HUES48 (cell line): ENCODE measurements at regions not wholly inside any gene's neighbourhood (a gene's known extent, or its start where the extent isn't known, plus 50 kb on each side); places are given as distances from the start of the nearest gene placed in this dataset.

Source experiments
- H3K27ac ChIP-seq: one replicate; pipeline ENCODE4 v1.7.0; 2013; ENCODE audit warnings: low read depth, low read length, inconsistent platforms
- H3K27me3 ChIP-seq: 2 replicates; pipeline ENCODE4 v1.6.1; 2013; ENCODE audit warnings: mild to moderate bottlenecking, low read length; ENCODE audit not compliant: control insufficient read depth, insufficient read depth
- H3K36me3 ChIP-seq: 2 replicates; pipeline ENCODE4 v1.6.1; 2013; ENCODE audit warnings: low read length; ENCODE audit not compliant: control insufficient read depth, insufficient read depth
- H3K4me1 ChIP-seq: 2 replicates; pipeline ENCODE4 v1.6.1; 2013; ENCODE audit warnings: mild to moderate bottlenecking, low read length; ENCODE audit not compliant: control insufficient read depth, insufficient read depth
- H3K4me3 ChIP-seq: 2 replicates; pipeline ENCODE4 v1.5.1; 2013; ENCODE audit warnings: mild to moderate bottlenecking, low read depth, low read length
- H3K9ac ChIP-seq: 2 replicates; pipeline ENCODE4 v1.6.1; 2013; ENCODE audit warnings: mild to moderate bottlenecking, low read depth, low read length, moderate library complexity
- H3K9me3 ChIP-seq: 2 replicates; pipeline ENCODE4 v1.6.1; 2013; ENCODE audit warnings: low read length; ENCODE audit not compliant: control insufficient read depth, insufficient read depth

DNA sequence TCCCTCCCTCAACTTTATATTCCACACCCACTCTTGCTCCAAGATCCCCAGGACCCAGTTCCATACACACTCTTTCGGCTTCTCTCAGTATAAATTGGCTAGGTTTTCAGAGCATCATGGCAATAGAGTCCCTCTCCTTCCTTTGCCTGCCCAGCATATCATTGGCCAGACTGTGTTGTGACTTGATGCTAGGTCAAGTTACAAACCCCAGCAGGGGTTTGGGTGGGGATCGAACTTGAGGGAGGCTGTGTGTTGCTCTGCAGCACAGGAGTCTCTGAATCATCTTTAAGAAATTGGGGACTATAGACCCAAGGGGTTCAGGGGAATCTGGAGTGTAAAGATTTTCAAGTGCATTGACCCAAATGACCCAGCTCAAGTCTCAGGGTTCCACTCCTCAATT is 477.5 kb upstream of the MEIS1 start:
- Histone ChIP-seq H3K4me3 (no peak overlapping the region), H3K27me3 (no peaks in the 10 kb centered on the region), H3K36me3 (no peaks in the 10 kb centered on the region), H3K4me1 (peaks cover 6% of the 10 kb centered on the region; the same call in 1 of the 2 replicates), H3K27ac (no peak overlapping the region), H3K9me3 (no peaks in the 10 kb centered on the region), H3K9ac (no peak overlapping the region)

GRCh38 chr2:65955259-65955658 is 479.7 kb upstream of the MEIS1 start:
- Histone ChIP-seq H3K27me3 (no peaks in the 10 kb centered on the region), H3K9ac (no peak overlapping the region), H3K4me1 (peaks cover 6% of the 10 kb centered on the region; the same call in 1 of the 2 replicates), H3K4me3 (no peak overlapping the region), H3K9me3 (no peaks in the 10 kb centered on the region), H3K27ac (no peak overlapping the region), H3K36me3 (no peaks in the 10 kb centered on the region)

DNA sequence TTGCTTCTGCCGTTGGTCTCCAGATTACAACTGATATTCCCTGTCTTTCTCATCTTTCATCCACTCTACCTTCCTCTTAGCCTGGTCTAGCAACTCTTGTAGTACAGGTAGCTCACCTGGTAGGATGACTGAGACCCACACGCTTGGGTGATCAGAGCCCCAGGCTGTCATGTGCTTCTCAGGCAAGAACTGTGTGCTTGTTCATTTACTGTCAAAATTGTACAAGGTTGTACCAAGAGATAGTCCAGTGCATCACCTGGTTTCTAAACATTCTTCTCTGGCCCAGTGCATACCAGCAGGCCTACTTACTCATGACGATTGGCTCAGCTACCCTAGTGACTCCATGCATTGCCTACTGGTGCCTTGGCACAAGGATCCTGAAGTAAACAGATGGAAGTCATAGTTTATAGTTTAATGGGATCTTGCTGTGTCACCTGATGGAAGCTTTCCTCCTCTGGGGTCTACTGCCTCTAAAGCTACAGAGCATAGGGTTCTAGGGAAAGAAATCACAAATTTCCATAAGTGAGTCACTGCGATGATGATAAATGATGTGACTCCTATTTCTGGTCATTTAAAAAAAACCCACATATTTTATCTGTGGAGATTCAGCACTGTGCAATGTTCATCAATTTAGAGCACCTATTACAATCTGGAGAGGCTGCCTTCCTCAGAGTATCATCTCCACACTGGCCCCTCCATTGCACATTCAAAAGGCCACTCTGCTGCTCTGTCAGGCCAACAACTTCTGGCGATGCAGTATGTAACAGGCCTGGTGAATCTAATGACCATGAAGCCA is 481.8 kb upstream of the MEIS1 start:
- H3K36me3 ChIP-seq = no peaks in the 10 kb centered on the region
- H3K27me3 ChIP-seq = no peaks in the 10 kb centered on the region
- peaks cover 2% of the 10 kb centered on the region; the same call in 1 of the 2 replicates for H3K4me1 ChIP-seq
- H3K27ac ChIP-seq = no peak overlapping the region
- H3K9ac ChIP-seq = no peak overlapping the region
- H3K9me3 ChIP-seq = no peaks in the 10 kb centered on the region
- H3K4me3 ChIP-seq = no peak overlapping the region

GRCh38 chr2:65944213-65944612 is 490.7 kb upstream of the MEIS1 start:
- Histone ChIP-seq H3K4me1 (no peaks in the 10 kb centered on the region), H3K9me3 (0 out of 2 replicates have a peak, but pooled peaks cover 3% of the 10 kb centered on the region), H3K4me3 (no peak overlapping the region), H3K9ac (no peak overlapping the region), H3K36me3 (no peaks in the 10 kb centered on the region), H3K27me3 (no peaks in the 10 kb centered on the region), H3K27ac (no peak overlapping the region)

DNA sequence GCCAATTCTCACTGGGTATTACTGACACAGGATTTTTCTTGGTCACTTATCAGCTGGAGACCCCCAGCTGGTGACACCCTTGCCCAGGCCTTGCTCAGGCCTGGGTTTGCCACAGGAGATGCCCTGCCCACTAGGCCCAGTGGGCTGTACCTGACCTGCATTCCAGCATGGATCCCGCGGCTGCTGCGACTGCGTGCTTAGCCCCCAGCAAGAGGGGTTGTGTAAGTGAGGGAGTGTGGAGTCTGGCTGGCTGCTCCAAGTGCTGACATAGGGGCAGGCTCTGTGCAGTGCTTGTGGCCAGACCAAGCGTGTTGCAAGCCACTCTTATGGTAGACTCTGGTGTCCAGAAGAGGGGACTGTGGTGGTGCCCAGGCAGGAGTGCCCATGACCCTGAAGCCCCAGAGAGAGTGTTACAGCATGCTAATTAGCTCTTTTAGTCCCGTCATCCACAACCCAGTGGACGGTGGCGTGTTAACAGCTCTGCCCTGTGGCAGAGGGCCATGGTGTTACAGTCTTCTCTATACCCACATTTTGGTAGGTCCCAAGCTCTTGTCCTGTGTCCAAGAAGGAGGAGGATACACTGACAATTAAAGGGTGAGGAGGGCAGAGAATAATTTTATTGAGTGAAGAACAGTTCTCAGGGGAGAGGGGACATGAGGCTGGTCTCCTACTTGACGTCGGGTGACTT is 491.7 kb upstream of the MEIS1 start:
- no peaks in the 10 kb centered on the region for H3K36me3 ChIP-seq
- no peaks in the 10 kb centered on the region for H3K4me1 ChIP-seq
- no peaks in the 10 kb centered on the region for H3K27me3 ChIP-seq
- no peak overlapping the region for H3K9ac ChIP-seq
- no peak overlapping the region for H3K27ac ChIP-seq
- H3K9me3 ChIP-seq = 0 out of 2 replicates have a peak, but pooled peaks cover 3% of the 10 kb centered on the region
- H3K4me3 ChIP-seq = no peak overlapping the region

DNA sequence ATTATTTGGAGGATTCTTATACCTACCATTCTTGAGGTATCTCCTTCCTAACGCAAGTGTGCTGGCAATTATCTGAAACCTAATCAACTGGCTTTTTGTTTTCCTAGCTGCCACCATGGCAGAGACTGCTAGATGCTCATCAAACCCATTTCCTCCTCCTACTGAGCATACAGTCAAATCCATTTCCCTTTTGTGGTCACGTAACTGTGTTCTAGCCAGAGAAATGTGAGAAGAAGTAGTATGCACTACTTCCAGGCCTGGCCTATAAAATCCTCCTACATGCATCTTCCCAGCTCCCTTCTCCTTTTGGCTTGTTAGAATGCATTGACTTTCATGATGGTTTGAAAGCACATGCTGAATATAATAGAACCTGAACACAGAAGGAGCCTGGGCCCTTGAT is 494.1 kb upstream of the MEIS1 start:
- Histone ChIP-seq H3K36me3 (no peaks in the 10 kb centered on the region), H3K9ac (no peak overlapping the region), H3K27ac (no peak overlapping the region), H3K27me3 (no peaks in the 10 kb centered on the region), H3K4me3 (no peak overlapping the region), H3K4me1 (no peaks in the 10 kb centered on the region), H3K9me3 (0 out of 2 replicates have a peak, but pooled peaks cover 3% of the 10 kb centered on the region)

DNA sequence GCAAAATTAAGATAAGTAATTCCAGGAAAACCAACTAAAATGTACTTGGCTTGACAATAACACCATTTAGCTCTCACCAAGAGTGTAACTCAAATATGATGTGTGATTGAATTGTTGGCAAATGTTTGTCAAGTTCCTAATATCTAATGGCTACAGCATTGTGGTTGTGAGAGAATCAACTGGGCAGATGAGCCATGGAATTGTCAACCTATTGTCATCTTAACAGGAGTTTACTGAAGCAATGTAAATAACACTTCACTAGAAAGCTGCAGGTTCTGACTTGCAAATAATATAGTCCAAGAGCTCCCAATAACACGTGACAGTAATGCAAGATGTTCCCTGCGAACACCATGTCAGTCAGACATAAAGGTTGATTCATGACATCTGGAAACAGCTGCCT is 495.2 kb upstream of the MEIS1 start:
- no peak overlapping the region for H3K9ac ChIP-seq
- no peaks in the 10 kb centered on the region for H3K27me3 ChIP-seq
- no peaks in the 10 kb centered on the region for H3K36me3 ChIP-seq
- H3K27ac ChIP-seq = no peak overlapping the region
- H3K9me3 ChIP-seq = 0 out of 2 replicates have a peak, but pooled peaks cover 3% of the 10 kb centered on the region
- H3K4me3 ChIP-seq = no peak overlapping the region
- no peaks in the 10 kb centered on the region for H3K4me1 ChIP-seq

- no peak overlapping the region for H3K9ac ChIP-seq
- no peaks in the 10 kb centered on the region for H3K27me3 ChIP-seq
- no peaks in the 10 kb centered on the region for H3K4me1 ChIP-seq
- H3K27ac ChIP-seq = no peak overlapping the region
- no peaks in the 10 kb centered on the region for H3K9me3 ChIP-seq
- no peaks in the 10 kb centered on the region for H3K36me3 ChIP-seq
- H3K4me3 ChIP-seq = no peak overlapping the region
Observed at GRCh38 chr2:65937379-65938160, 497.4 kb upstream of the MEIS1 start.

DNA sequence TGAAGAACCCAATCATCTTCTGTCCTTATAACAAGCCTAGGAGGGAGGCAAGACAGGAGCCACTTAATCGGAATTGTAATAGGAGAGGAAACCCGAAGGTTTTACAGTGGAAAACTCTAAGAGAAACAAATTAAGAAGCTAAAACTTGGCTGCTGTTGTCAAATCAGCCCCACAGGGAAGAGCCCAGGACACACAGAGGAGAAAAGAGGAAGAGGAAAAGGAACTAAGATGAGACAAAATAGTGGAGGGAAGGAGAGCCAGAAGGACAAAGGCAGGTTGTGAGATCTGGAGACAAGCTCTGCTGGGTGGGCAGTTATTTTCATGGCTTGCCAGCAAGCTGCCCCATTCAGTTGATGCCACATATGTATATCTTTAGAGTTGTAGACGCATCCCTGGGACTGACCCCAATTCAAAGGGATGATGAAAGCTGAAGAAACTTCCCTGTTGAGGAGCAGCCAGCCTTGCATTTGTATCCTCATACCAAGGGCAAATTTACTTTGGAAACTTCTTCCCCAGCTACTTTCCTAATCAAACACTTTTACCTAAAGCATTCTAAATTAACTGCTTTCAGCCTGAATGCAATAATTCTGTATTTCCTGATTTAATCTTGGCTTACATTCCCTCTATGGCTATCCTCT is 499.8 kb upstream of the MEIS1 start:
- Histone ChIP-seq H3K27ac (no peak overlapping the region), H3K9ac (no peak overlapping the region), H3K4me3 (no peak overlapping the region), H3K27me3 (no peaks in the 10 kb centered on the region), H3K9me3 (peaks cover 5% of the 10 kb centered on the region; the same call in 1 of the 2 replicates), H3K4me1 (no peaks in the 10 kb centered on the region), H3K36me3 (no peaks in the 10 kb centered on the region)

DNA sequence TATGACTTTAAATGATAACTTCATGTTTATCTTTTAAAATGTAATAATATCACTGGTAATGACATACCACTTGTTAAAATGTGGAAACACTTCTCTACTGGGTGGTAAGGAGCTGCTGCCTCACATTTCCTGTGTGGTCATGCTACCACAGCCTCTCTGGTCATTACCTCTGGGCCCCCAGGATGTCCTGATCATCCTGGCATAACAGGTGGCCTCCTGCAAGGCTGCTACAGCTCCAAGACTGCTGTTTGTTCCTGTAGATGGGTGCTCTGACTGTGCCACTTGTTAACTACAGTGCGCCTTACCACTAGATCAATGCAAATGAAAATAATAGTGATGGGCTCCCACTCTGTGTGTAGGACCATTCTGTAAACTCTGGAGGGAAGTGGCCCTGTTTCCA is 500.2 kb upstream of the SPRED2 start:
- Histone ChIP-seq H3K27ac (no peak overlapping the region), H3K36me3 (no peaks in the 10 kb centered on the region), H3K9me3 (peaks cover 6% of the 10 kb centered on the region; the same call in 1 of the 2 replicates), H3K4me1 (no peaks in the 10 kb centered on the region), H3K27me3 (no peaks in the 10 kb centered on the region), H3K9ac (no peak overlapping the region), H3K4me3 (no peak overlapping the region)
